Ascending aorta (tissue), 2 donors: ENCODE measurements at regions not wholly inside any gene's neighbourhood (a gene's known extent, or its start where the extent isn't known, plus 50 kb on each side); places are given as distances from the start of the nearest gene placed in this dataset.

ENCODE experiments used
- DNase-seq, 2 donors: peaks; one replicate each; pipeline ENCODE4 v3.0.0-alpha.2; 2019; ENCODE audit warnings: low spot score in 2 of 2
- H3K27ac ChIP-seq, 2 donors: fragments of 200-600 bp; sonication (generic); one replicate each; pipeline ENCODE4 v1.5.1; 2016 to 2017; ENCODE audit warnings: mild to moderate bottlenecking in 1 of 2
- H3K27me3 ChIP-seq: fragments of 200-600 bp; sonication (generic); one replicate; pipeline ENCODE4 v1.5.1; 2017
- H3K36me3 ChIP-seq, 2 donors: fragments of 200-600 bp; sonication (generic); one replicate each; pipeline ENCODE4 v1.5.1; 2016
- H3K4me1 ChIP-seq, 2 donors: fragments of 200-600 bp; sonication (generic); one replicate each; pipeline ENCODE4 v1.5.1; 2016 to 2017; ENCODE audit warnings: mild to moderate bottlenecking in 1 of 2
- H3K4me3 ChIP-seq, 2 donors: fragments of 200-600 bp; sonication (generic); one replicate each; pipeline ENCODE4 v1.5.1; 2016 to 2017; ENCODE audit warnings: mild to moderate bottlenecking in 1 of 2
- H3K9me3 ChIP-seq, 2 donors: fragments of 200-600 bp; sonication (generic); one replicate each; pipeline ENCODE4 v1.5.1; 2016
- CTCF ChIP-seq, 3 experiments: fragments of 200-600 bp in 2 of 3; fragments of 450-650 bp in 1 of 3; sonication (generic) in 2 of 3; IDR thresholded peaks; one replicate each; pipeline ENCODE4 v1.5.1; 2016 to 2019; ENCODE audit warnings: antibody characterized with exemption in 3 of 3, mild to moderate bottlenecking in 1 of 3, moderate library complexity in 1 of 3
- intact Hi-C: fragments of 100-400 bp; cut with DNase I; formaldehyde crosslinking; loops from one replicate; pipeline ENCODE4 v1.15.1; 2023

GRCh38 chr3:31364188-31364587 is 168.5 kb upstream of the STT3B start:
- DNase-seq, result no peak
- Histone ChIP-seq H3K27ac (no peak overlapping the region), H3K9me3 (no peaks in the 10 kb centered on the region), H3K4me1 (no peaks in the 10 kb centered on the region), H3K4me3 (no peak overlapping the region), H3K27me3 (no peaks in the 10 kb centered on the region), H3K36me3 (no peaks in the 10 kb centered on the region)
- no peak for TF ChIP-seq CTCF (IDR thresholded peaks at IDR 0.05)
- intact Hi-C loops, result no loop called here

GRCh38 chr3:31364711-31365110 is 168.0 kb upstream of the STT3B start:
- Histone ChIP-seq H3K36me3 (no peaks in the 10 kb centered on the region), H3K27me3 (no peaks in the 10 kb centered on the region), H3K9me3 (no peaks in the 10 kb centered on the region), H3K4me1 (no peaks in the 10 kb centered on the region), H3K4me3 (no peak overlapping the region), H3K27ac (no peak overlapping the region)
- no peak for DNase-seq
- no peak for TF ChIP-seq CTCF (IDR thresholded peaks at IDR 0.05)
- intact Hi-C loops, result no loop called here

- no peak for TF ChIP-seq CTCF (IDR thresholded peaks at IDR 0.05)
- Histone ChIP-seq H3K9me3 (no peaks in the 10 kb centered on the region), H3K36me3 (no peaks in the 10 kb centered on the region), H3K4me3 (no peak overlapping the region), H3K27ac (no peak overlapping the region), H3K4me1 (peaks cover 2 to 9% of the 10 kb centered on the region in 2 donors), H3K27me3 (no peaks in the 10 kb centered on the region)
- intact Hi-C loops, result no loop called here
- no peak for DNase-seq
Observed at GRCh38 chr3:31367518-31367917, 165.2 kb upstream of the STT3B start.

GRCh38 chr3:31369637-31370379 is 162.9 kb upstream of the STT3B start:
- peaks cover 2 to 9% of the 10 kb centered on the region in 2 donors for H3K4me1 ChIP-seq
- no peaks in the 10 kb centered on the region for H3K36me3 ChIP-seq
- no peaks in the 10 kb centered on the region for H3K9me3 ChIP-seq
- H3K27ac ChIP-seq, result no peak overlapping the region
- intact Hi-C loops, result no loop called here
- TF ChIP-seq CTCF (IDR thresholded peaks at IDR 0.05), result no peak
- no peak overlapping the region for H3K4me3 ChIP-seq
- no peak for DNase-seq
- H3K27me3 ChIP-seq, result no peaks in the 10 kb centered on the region

GRCh38 chr3:31370380-31370666 is 162.4 kb upstream of the STT3B start:
- no peak for DNase-seq
- intact Hi-C loops, result no loop called here
- no peak overlapping the region for H3K4me3 ChIP-seq
- H3K27ac ChIP-seq, result no peak overlapping the region
- H3K4me1 ChIP-seq, result peaks cover 2 to 9% of the 10 kb centered on the region in 2 donors
- no peaks in the 10 kb centered on the region for H3K27me3 ChIP-seq
- no peaks in the 10 kb centered on the region for H3K9me3 ChIP-seq
- no peak for TF ChIP-seq CTCF (IDR thresholded peaks at IDR 0.05)
- no peaks in the 10 kb centered on the region for H3K36me3 ChIP-seq

GRCh38 chr3:31370681-31371080 is 162.0 kb upstream of the STT3B start:
- intact Hi-C loops, result no loop called here
- Histone ChIP-seq H3K4me1 (peaks cover 2 to 9% of the 10 kb centered on the region in 2 donors), H3K9me3 (no peaks in the 10 kb centered on the region), H3K27ac (no peak overlapping the region), H3K27me3 (no peaks in the 10 kb centered on the region), H3K36me3 (no peaks in the 10 kb centered on the region), H3K4me3 (no peak overlapping the region)
- no peak for DNase-seq
- no peak for TF ChIP-seq CTCF (IDR thresholded peaks at IDR 0.05)
